SK-N-SH treated with all-trans-retinoic acid at 6 μM for 48 hours (cell line): ENCODE measurements at regions not wholly inside any gene's neighbourhood (a gene's known extent, or its start where the extent isn't known, plus 50 kb on each side); places are given as distances from the start of the nearest gene placed in this dataset.

Source experiments
- ATAC-seq: fragments of 200-7000 bp; cut with Tn5 transposase; 3 replicates; pipeline ENCODE4 v1.9.1; 2020; ENCODE audit warnings: mild to moderate bottlenecking, moderate library complexity
- ARNTL ChIP-seq: fragments of 450-650 bp; formaldehyde crosslinking; IDR thresholded peaks from 2 replicates; pipeline ENCODE4 v1.5.0; 2020; ENCODE audit warnings: low read depth, mild to moderate bottlenecking, moderate library complexity, borderline replicate concordance
- BACH2 ChIP-seq: fragments of 250-450 bp; sonication (Bioruptor Pico); IDR thresholded peaks from 2 replicates; pipeline ENCODE4 v1.9.0; 2021; ENCODE audit warnings: mild to moderate bottlenecking, borderline replicate concordance
- CSDC2 ChIP-seq: fragments of 250-450 bp; sonication (Bioruptor Pico); IDR thresholded peaks from 2 replicates; pipeline ENCODE4 v1.5.0; 2020; ENCODE audit warnings: mild to moderate bottlenecking, moderate library complexity
- ESRRG ChIP-seq: fragments of 250-450 bp; sonication (Bioruptor Pico); IDR thresholded peaks from 2 replicates; pipeline ENCODE4 v1.6.1; 2021; ENCODE audit warnings: mild to moderate bottlenecking
- ISL1 ChIP-seq: fragments of 250-450 bp; sonication (Bioruptor Pico); IDR thresholded peaks from 2 replicates; pipeline ENCODE4 v2.1.2; 2022; ENCODE audit warnings: mild to moderate bottlenecking, moderate library complexity
- OSR1 ChIP-seq: fragments of 250-450 bp; sonication (Bioruptor Pico); IDR thresholded peaks from 2 replicates; pipeline ENCODE4 v1.8.0; 2022; ENCODE audit warnings: moderate library complexity, mild to moderate bottlenecking, inconsistent platforms
- PPARA ChIP-seq: fragments of 250-450 bp; sonication (Bioruptor Pico); IDR thresholded peaks from 2 replicates; pipeline ENCODE4 v1.5.0; 2020; ENCODE audit warnings: mild to moderate bottlenecking, borderline replicate concordance
- RARB ChIP-seq: fragments of 250-450 bp; sonication (Bioruptor Pico); IDR thresholded peaks from 2 replicates; pipeline ENCODE4 v1.8.0; 2021; ENCODE audit warnings: mild to moderate bottlenecking, moderate library complexity
- SNAI2 ChIP-seq: fragments of 250-450 bp; sonication (Bioruptor Pico); IDR thresholded peaks from 2 replicates; pipeline ENCODE4 v1.5.0; 2020; ENCODE audit warnings: mild to moderate bottlenecking, moderate library complexity
- TCF4 ChIP-seq: fragments of 250-450 bp; sonication (Bioruptor Pico); IDR thresholded peaks from 2 replicates; pipeline ENCODE4 v1.8.0; 2021; ENCODE audit warnings: mild to moderate bottlenecking, moderate library complexity, borderline replicate concordance
- TOX ChIP-seq: fragments of 250-450 bp; sonication (Bioruptor Pico); IDR thresholded peaks from 2 replicates; pipeline ENCODE4 v1.8.0; 2021; ENCODE audit warnings: mild to moderate bottlenecking, moderate library complexity, borderline replicate concordance
- ZC3H10 ChIP-seq: fragments of 250-450 bp; sonication (Bioruptor Pico); IDR thresholded peaks from 2 replicates; pipeline ENCODE4 v1.5.1; 2021; ENCODE audit warnings: mild to moderate bottlenecking, moderate library complexity
- ZFP3 ChIP-seq: fragments of 250-450 bp; sonication (Bioruptor Pico); IDR thresholded peaks from 2 replicates; pipeline ENCODE4 v1.5.0; 2020; ENCODE audit warnings: mild to moderate bottlenecking, moderate library complexity
- ZNF565 ChIP-seq: fragments of 450-650 bp; formaldehyde crosslinking; conservative IDR thresholded peaks from 2 replicates; pipeline ENCODE4 v1.5.0; 2020; ENCODE audit warnings: low read depth, mild to moderate bottlenecking, moderate library complexity
- ZNF70 ChIP-seq: fragments of 450-650 bp; formaldehyde crosslinking; IDR thresholded peaks from 2 replicates; pipeline ENCODE4 v1.5.0; 2020; ENCODE audit warnings: mild to moderate bottlenecking, moderate library complexity
- ZNF8 ChIP-seq: fragments of 450-650 bp; formaldehyde crosslinking; IDR thresholded peaks from 2 replicates; pipeline ENCODE4 v1.5.0; 2020; ENCODE audit warnings: mild to moderate bottlenecking, moderate library complexity
- TF ChIP-seq, protein P1 (sequence below): fragments of 250-450 bp; sonication (Bioruptor Pico); IDR thresholded peaks from 2 replicates; pipeline ENCODE4 v1.5.1; 2021; ENCODE audit warnings: mild to moderate bottlenecking, moderate library complexity
- TF ChIP-seq, protein P2 (sequence below): fragments of 250-450 bp; sonication (Bioruptor Pico); IDR thresholded peaks from 2 replicates; pipeline ENCODE4 v1.5.0; 2020; ENCODE audit warnings: mild to moderate bottlenecking, moderate library complexity
- TF ChIP-seq, protein P3 (sequence below): fragments of 250-450 bp; sonication (Bioruptor Pico); IDR thresholded peaks from 2 replicates; pipeline ENCODE4 v1.5.1; 2020; ENCODE audit warnings: low read depth, mild to moderate bottlenecking, moderate library complexity
- TF ChIP-seq, protein P4 (sequence below): fragments of 250-450 bp; sonication (Bioruptor Pico); IDR thresholded peaks from 2 replicates; pipeline ENCODE4 v1.8.0; 2020; ENCODE audit warnings: mild to moderate bottlenecking, moderate library complexity, borderline replicate concordance

DNA sequence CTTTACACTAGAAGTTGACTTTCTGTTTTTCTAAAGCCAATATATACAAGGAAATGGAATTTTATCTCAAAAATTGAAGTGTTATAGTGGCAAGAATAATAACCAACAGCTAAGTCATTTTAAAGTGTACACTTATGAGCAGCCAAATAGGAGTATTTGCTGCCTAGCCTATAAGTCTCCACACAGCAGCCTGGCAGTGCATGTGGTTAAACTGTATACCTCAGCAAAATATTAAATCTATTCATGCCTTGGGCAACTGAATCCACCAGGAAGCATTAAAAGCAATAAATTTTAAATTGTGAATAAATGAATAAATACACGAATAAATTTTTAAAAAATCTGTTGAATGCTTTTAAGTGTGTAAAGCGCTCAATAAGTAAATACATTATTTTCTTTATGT is 432.4 kb upstream of the RORB start:
- no peak for ATAC-seq

DNA sequence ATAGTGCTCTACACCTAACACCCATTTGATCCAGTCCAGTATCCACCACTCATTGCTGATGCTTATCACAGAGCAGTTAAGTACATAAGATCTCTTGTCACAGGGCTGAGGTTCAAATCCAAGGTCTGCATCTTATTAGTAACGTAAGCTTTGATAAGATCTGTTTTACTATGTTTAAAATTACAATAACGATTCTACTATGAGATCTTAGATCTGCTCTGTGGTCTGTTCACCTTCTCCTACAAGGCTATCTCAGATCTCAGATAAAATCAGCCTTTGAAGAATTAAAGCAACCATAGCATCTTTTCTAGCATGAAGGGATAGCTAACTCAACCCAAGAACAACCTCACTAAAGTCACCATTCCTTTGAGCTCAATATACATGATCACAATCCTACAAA is 431.0 kb upstream of the RORB start:
- no peak for ATAC-seq
- TF ChIP-seq ISL1 (CRISPR knock-in tag) = no peak
- TF ChIP-seq CSDC2 (CRISPR knock-in tag) = no peak
- TF ChIP-seq TOX (CRISPR knock-in tag) = no peak
- TF ChIP-seq SNAI2 = no peak
- TF ChIP-seq TCF4 (CRISPR knock-in tag) = no peak
- no peak for TF ChIP-seq RARB (CRISPR knock-in tag)
- TF ChIP-seq PPARA (CRISPR knock-in tag) = no peak
- TF ChIP-seq ARNTL (CRISPR knock-in tag) = no peak
- TF ChIP-seq, protein P1, sequence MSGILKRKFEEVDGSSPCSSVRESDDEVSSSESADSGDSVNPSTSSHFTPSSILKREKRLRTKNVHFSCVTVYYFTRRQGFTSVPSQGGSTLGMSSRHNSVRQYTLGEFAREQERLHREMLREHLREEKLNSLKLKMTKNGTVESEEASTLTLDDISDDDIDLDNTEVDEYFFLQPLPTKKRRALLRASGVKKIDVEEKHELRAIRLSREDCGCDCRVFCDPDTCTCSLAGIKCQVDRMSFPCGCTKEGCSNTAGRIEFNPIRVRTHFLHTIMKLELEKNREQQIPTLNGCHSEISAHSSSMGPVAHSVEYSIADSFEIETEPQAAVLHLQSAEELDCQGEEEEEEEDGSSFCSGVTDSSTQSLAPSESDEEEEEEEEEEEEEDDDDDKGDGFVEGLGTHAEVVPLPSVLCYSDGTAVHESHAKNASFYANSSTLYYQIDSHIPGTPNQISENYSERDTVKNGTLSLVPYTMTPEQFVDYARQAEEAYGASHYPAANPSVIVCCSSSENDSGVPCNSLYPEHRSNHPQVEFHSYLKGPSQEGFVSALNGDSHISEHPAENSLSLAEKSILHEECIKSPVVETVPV (CRISPR knock-in tag) = no peak
- no peak for TF ChIP-seq ZC3H10 (CRISPR knock-in tag)

More for the DNA sequence above, 432.4 kb upstream of the RORB start:
- TF ChIP-seq, protein P2, sequence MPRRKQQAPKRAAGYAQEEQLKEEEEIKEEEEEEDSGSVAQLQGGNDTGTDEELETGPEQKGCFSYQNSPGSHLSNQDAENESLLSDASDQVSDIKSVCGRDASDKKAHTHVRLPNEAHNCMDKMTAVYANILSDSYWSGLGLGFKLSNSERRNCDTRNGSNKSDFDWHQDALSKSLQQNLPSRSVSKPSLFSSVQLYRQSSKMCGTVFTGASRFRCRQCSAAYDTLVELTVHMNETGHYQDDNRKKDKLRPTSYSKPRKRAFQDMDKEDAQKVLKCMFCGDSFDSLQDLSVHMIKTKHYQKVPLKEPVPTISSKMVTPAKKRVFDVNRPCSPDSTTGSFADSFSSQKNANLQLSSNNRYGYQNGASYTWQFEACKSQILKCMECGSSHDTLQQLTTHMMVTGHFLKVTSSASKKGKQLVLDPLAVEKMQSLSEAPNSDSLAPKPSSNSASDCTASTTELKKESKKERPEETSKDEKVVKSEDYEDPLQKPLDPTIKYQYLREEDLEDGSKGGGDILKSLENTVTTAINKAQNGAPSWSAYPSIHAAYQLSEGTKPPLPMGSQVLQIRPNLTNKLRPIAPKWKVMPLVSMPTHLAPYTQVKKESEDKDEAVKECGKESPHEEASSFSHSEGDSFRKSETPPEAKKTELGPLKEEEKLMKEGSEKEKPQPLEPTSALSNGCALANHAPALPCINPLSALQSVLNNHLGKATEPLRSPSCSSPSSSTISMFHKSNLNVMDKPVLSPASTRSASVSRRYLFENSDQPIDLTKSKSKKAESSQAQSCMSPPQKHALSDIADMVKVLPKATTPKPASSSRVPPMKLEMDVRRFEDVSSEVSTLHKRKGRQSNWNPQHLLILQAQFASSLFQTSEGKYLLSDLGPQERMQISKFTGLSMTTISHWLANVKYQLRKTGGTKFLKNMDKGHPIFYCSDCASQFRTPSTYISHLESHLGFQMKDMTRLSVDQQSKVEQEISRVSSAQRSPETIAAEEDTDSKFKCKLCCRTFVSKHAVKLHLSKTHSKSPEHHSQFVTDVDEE (CRISPR knock-in tag) = no peak
- no peak for TF ChIP-seq TOX (CRISPR knock-in tag)
- no peak for TF ChIP-seq RARB (CRISPR knock-in tag)
- TF ChIP-seq, protein P3, sequence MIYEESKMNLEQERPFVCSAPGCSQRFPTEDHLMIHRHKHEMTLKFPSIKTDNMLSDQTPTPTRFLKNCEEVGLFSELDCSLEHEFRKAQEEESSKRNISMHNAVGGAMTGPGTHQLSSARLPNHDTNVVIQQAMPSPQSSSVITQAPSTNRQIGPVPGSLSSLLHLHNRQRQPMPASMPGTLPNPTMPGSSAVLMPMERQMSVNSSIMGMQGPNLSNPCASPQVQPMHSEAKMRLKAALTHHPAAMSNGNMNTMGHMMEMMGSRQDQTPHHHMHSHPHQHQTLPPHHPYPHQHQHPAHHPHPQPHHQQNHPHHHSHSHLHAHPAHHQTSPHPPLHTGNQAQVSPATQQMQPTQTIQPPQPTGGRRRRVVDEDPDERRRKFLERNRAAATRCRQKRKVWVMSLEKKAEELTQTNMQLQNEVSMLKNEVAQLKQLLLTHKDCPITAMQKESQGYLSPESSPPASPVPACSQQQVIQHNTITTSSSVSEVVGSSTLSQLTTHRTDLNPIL = no peak
- TF ChIP-seq, protein P1 (CRISPR knock-in tag) = no peak
- no peak for TF ChIP-seq ESRRG (CRISPR knock-in tag)
- no peak for TF ChIP-seq ZFP3 (CRISPR knock-in tag)
- no peak for TF ChIP-seq ISL1 (CRISPR knock-in tag)

DNA sequence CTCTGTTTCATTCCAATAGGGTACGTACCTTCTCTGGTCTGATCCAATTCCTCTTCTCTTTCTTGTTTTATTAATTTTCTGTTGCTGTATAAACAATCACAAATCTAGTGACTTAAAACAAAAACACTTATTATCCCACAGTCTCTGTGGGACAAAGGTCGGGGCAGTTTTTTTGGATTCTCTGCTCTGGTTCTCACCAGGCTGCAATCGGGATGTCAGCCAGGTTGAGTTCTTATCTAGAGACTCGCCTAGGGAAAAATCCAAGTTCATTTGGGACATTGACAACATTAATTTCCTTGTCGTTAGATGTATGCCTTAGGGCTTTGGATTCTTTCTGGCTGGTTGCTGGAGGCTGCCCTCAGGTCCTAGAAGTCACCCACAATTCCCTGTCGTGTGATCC is 430.5 kb upstream of the RORB start:
- ATAC-seq = no peak
- no peak for TF ChIP-seq CSDC2 (CRISPR knock-in tag)
- TF ChIP-seq ZNF8 (CRISPR knock-in tag) = no peak
- no peak for TF ChIP-seq TOX (CRISPR knock-in tag)
- TF ChIP-seq, protein P2 (CRISPR knock-in tag) = no peak
- no peak for TF ChIP-seq OSR1 (CRISPR knock-in tag)
- no peak for TF ChIP-seq BACH2
- no peak for TF ChIP-seq ISL1 (CRISPR knock-in tag)
- TF ChIP-seq, protein P3 = no peak
- TF ChIP-seq ZNF565 (CRISPR knock-in tag) = no peak
- TF ChIP-seq ZC3H10 (CRISPR knock-in tag) = no peak
- no peak for TF ChIP-seq TCF4 (CRISPR knock-in tag)
- no peak for TF ChIP-seq PPARA (CRISPR knock-in tag)
- TF ChIP-seq, protein P4, sequence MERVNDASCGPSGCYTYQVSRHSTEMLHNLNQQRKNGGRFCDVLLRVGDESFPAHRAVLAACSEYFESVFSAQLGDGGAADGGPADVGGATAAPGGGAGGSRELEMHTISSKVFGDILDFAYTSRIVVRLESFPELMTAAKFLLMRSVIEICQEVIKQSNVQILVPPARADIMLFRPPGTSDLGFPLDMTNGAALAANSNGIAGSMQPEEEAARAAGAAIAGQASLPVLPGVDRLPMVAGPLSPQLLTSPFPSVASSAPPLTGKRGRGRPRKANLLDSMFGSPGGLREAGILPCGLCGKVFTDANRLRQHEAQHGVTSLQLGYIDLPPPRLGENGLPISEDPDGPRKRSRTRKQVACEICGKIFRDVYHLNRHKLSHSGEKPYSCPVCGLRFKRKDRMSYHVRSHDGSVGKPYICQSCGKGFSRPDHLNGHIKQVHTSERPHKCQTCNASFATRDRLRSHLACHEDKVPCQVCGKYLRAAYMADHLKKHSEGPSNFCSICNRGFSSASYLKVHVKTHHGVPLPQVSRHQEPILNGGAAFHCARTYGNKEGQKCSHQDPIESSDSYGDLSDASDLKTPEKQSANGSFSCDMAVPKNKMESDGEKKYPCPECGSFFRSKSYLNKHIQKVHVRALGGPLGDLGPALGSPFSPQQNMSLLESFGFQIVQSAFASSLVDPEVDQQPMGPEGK (CRISPR knock-in tag) = no peak
- TF ChIP-seq ZFP3 (CRISPR knock-in tag) = no peak
- no peak for TF ChIP-seq ESRRG (CRISPR knock-in tag)
- TF ChIP-seq, protein P1 (CRISPR knock-in tag) = no peak
- TF ChIP-seq ZNF70 (CRISPR knock-in tag) = no peak
